ENCODE measurements at regions not wholly inside any gene's neighbourhood (a gene's known extent, or its start where the extent isn't known, plus 50 kb on each side); places are given as distances from the start of the nearest gene placed in this dataset.

DNA sequence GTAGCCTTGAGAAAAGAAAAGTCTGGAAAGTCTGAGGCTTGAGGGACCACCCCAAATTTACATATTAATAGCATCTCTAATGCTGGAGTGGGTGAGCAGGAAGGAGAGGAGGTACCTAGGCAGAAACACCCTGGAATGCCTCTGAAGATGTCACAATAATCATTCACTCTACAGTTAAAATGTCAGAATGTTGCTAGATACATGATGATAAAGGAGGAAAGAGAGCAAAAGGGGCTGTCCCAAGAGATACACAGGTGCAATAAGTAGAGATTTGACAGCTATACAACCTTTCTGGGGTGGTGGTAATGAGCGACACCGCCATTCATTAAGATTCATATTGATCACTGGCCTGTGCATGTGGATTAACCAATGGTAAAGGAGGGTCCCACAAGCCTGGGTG is 540.5 kb upstream of the FBXO33 start:
- no peak for TF ChIP-seq TAF1 (IDR thresholded peaks at IDR 0.05; ENCODE audit: borderline replicate concordance, insufficient read depth, low read length)
- no peak for TF ChIP-seq SIN3A (IDR thresholded peaks at IDR 0.05; ENCODE audit: borderline replicate concordance, insufficient read depth, low read length)
- TF ChIP-seq, protein P1, sequence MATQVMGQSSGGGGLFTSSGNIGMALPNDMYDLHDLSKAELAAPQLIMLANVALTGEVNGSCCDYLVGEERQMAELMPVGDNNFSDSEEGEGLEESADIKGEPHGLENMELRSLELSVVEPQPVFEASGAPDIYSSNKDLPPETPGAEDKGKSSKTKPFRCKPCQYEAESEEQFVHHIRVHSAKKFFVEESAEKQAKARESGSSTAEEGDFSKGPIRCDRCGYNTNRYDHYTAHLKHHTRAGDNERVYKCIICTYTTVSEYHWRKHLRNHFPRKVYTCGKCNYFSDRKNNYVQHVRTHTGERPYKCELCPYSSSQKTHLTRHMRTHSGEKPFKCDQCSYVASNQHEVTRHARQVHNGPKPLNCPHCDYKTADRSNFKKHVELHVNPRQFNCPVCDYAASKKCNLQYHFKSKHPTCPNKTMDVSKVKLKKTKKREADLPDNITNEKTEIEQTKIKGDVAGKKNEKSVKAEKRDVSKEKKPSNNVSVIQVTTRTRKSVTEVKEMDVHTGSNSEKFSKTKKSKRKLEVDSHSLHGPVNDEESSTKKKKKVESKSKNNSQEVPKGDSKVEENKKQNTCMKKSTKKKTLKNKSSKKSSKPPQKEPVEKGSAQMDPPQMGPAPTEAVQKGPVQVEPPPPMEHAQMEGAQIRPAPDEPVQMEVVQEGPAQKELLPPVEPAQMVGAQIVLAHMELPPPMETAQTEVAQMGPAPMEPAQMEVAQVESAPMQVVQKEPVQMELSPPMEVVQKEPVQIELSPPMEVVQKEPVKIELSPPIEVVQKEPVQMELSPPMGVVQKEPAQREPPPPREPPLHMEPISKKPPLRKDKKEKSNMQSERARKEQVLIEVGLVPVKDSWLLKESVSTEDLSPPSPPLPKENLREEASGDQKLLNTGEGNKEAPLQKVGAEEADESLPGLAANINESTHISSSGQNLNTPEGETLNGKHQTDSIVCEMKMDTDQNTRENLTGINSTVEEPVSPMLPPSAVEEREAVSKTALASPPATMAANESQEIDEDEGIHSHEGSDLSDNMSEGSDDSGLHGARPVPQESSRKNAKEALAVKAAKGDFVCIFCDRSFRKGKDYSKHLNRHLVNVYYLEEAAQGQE (IDR thresholded peaks at IDR 0.05; ENCODE audit: insufficient read depth in 1 of 2, low read depth in 2 of 2, low read length in 2 of 2) = no peak

DNA sequence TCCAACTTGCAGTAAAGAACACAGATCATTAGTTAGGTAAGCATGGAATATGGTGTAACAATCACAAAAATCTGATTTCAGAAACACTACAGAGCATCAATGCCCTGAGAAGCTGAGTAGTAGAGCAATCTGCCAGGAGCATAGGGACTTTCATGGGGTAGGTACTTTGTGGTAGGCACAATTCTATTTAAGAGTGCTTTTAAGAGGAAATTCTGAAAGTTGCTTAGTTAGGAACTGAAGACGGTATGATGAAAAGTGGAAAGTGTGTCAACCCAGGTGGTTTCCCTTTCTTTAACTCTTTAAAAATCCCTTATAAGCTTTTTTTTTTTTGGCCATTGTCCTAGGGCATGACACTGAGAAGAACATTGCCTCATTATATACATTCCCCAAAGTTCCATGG is 535.7 kb upstream of the FBXO33 start:
- TF ChIP-seq SIN3A (IDR thresholded peaks at IDR 0.05; ENCODE audit: borderline replicate concordance, insufficient read depth, low read length) (no peak), FOXP2 (optimal IDR thresholded peaks at IDR 0.05; ENCODE audit: borderline replicate concordance, extremely low read depth, extremely low read length, insufficient read depth) (no peak), TAF1 (IDR thresholded peaks at IDR 0.05; ENCODE audit: borderline replicate concordance, insufficient read depth, low read length) (no peak), POLR2AphosphoS5 (IDR thresholded peaks at IDR 0.05; ENCODE audit: low read depth, low read length) (no peak)
- TF ChIP-seq, protein P1 (IDR thresholded peaks at IDR 0.05; ENCODE audit: insufficient read depth in 1 of 2, low read depth in 2 of 2, low read length in 2 of 2) = no peak

DNA sequence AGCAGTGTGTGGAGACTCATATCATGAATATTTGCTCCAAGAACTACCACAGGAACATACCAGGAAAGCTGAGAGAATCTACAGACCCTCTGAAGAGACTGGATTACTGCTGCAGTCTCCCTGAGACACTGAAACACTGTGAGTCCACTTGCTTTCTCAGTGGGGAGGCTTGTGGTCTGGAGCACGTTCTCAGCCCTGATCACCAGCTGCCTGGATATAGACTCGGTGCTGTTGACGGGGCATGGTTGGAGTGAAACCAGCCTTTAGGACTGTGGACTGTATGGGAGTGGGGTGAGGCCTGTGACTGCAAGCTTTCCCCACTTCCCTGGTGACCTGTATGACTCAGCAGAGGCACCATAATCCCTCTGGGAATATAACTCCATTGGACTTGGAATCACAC is 525.8 kb upstream of the FBXO33 start:
- TF ChIP-seq, protein P1 (IDR thresholded peaks at IDR 0.05; ENCODE audit: insufficient read depth in 1 of 2, low read depth in 2 of 2, low read length in 2 of 2) = no peak
- TF ChIP-seq TAF1 (IDR thresholded peaks at IDR 0.05; ENCODE audit: borderline replicate concordance, insufficient read depth, low read length) = no peak
- TF ChIP-seq SIN3A (IDR thresholded peaks at IDR 0.05; ENCODE audit: borderline replicate concordance, insufficient read depth, low read length) = no peak
- no peak for TF ChIP-seq FOXP2 (optimal IDR thresholded peaks at IDR 0.05; ENCODE audit: borderline replicate concordance, extremely low read depth, extremely low read length, insufficient read depth)
- TF ChIP-seq POLR2AphosphoS5 (IDR thresholded peaks at IDR 0.05; ENCODE audit: low read depth, low read length) = no peak

DNA sequence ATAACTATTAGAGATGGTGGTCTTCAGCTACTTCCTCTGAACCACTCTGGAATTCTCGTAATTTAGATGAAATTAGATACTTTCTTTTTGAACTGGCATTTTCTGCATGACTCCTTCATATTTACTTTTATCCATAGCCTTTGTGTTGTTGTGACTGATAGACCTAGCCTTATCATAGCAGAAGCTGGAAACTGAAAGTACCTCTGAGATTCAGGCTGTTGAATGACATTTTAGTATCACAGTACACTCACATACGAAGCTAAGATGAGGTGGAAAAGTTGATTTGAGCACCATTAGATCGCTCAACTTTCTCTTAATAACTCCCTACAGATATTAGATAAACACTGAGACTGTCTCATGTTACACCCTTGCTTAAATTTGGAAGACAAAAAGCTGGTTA is 525.1 kb upstream of the FBXO33 start:
- TF ChIP-seq, protein P1 (IDR thresholded peaks at IDR 0.05; ENCODE audit: insufficient read depth in 1 of 2, low read depth in 2 of 2, low read length in 2 of 2) = no peak
- TF ChIP-seq FOXP2 (optimal IDR thresholded peaks at IDR 0.05; ENCODE audit: borderline replicate concordance, extremely low read depth, extremely low read length, insufficient read depth) = no peak
- no peak for TF ChIP-seq SIN3A (IDR thresholded peaks at IDR 0.05; ENCODE audit: borderline replicate concordance, insufficient read depth, low read length)
- TF ChIP-seq TAF1 (IDR thresholded peaks at IDR 0.05; ENCODE audit: borderline replicate concordance, insufficient read depth, low read length) = no peak
- no peak for TF ChIP-seq POLR2AphosphoS5 (IDR thresholded peaks at IDR 0.05; ENCODE audit: low read depth, low read length)

DNA sequence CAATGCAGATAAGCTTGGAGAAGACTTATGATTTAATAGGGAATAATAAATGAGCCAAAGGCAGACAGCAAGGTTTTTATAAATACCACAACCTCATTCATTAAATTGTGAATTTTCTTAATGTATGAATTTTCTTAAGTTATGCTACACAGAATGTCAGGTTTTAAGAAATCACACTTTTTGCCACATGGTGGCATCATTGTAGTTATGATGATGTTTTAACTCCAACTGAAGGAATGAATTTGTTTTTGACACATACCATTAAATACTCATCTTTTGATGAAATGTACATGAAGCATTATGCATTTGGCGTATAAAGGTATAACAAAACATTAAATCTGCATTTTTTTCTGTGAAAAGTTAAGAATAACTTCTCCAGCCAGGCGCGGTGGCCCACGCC is 524.1 kb upstream of the FBXO33 start:
- TF ChIP-seq, protein P1 (IDR thresholded peaks at IDR 0.05; ENCODE audit: insufficient read depth in 1 of 2, low read depth in 2 of 2, low read length in 2 of 2) = no peak
- TF ChIP-seq SIN3A (IDR thresholded peaks at IDR 0.05; ENCODE audit: borderline replicate concordance, insufficient read depth, low read length) = no peak

Data from PFSK-1 (cell line).